GM18499 (cell line): ENCODE measurements at regions not wholly inside any gene's neighbourhood (a gene's known extent, or its start where the extent isn't known, plus 50 kb on each side); places are given as distances from the start of the nearest gene placed in this dataset.

Experiments used
- ATAC-seq: cut with Tn5 transposase; IDR thresholded peaks from one replicate; pipeline ENCODE4 v1.9.1; 2021; ENCODE audit warnings: moderate number of reproducible peaks; ENCODE audit not compliant: insufficient read depth, unreplicated experiment

DNA sequence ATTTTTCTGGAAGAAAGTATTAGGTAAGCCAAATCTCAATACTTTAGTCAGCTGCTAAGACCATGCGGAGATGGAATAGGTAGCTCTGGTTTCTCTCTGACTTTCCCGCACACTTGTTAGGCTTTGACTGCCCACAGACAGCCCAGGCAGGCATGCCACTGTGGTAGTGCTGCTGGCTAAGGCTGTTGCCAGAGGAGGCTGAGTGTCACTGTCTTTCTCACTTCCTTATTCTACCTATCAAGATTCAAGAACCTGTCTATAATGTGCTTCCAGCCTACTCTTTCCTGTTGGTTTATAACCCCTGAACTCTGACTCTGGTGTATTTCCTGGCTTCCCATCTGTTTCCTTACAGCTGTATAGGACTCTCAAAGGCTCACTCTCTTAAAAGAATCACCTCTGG, 81.8 kb upstream of the TRPC5 start:
- no peak for ATAC-seq

DNA sequence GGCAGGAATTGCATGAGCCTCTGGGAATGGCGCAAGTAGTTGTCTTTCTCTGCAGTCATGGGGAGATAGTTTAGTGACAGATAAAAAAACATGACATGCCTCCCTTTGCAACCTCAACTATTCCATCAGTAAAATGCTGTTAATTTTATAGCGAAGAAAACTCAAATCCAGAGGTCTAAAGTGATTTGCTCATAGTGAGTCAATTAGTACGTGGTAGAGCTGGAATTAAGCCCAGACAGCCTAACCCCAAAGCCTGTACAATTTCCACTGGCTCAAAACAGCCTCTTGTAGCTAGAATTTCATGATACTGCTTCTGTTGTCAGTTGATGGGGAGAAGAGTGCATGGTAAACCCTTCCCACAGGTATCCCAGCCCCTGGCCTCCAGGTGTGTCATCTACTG, 81.3 kb upstream of the TRPC5 start:
- ATAC-seq = no peak

DNA sequence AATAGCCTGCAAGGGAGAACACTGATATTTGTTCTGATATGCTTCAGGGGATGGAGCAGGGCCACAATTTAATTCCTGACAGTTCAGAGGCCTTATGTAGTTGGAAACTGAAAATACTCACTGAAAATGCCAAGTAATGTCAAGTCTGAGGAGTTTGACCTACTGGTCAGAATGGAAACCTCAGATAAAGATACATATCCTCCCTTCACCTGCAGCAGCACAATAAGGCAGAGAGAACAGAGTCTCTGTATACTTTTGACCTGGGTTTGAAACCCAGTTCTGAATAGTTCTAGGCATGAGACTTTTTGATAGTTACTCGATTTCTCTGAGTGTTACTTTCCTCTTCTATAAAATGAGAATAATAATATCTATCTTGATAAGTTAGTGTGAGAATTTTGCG, 65.8 kb upstream of the TRPC5 start:
- no peak for ATAC-seq

DNA sequence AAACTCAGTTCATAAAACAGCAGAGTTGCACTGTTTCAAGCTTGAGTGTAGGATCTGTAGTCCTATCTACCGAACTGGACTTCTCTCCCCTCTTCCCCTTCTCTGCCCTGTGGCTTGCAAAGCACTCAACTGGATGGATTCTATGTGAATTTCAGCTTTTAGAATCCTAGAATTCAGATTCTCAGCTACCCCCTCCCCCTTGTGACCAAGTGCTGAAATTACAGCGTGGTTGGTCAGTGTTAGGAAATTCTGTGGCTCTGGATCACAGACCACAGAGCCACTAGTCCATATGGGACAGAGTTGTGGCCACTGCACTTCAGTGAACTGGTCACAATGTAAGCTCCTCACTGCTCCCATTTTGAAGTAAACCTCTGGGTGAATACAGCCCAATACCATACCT, 64.6 kb upstream of the TRPC5 start:
- no peak for ATAC-seq

DNA sequence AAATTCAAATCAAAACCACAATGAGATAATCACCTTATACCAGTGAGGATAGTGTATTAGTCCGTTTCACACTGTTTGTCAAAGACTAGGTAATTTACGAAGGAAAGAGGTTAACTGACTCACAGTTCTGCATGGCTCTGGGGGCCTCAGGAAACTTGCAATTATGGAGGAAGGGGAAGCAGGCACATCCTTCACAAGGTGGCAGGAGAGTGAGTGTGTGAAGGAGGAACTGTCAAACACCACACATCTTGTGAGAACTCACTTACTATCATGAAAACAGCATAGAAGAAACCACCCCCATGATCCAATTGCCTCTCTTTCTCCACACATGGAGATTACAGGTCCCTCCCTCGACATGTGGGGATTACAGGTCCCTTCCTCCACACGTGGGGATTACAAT, 54.7 kb upstream of the TRPC5 start:
- ATAC-seq = no peak
